C4-2B (cell line): ENCODE measurements at regions not wholly inside any gene's neighbourhood (a gene's known extent, or its start where the extent isn't known, plus 50 kb on each side); places are given as distances from the start of the nearest gene placed in this dataset.

ENCODE experiments used
- H3K27ac ChIP-seq: fragments of 450-650 bp; 2 replicates; pipeline ENCODE4 v1.5.1; 2017
- CTCF ChIP-seq: fragments of 450-650 bp; conservative IDR thresholded peaks from 2 replicates; pipeline ENCODE4 v1.5.1; 2017; ENCODE audit warnings: mild to moderate bottlenecking
- ZFX ChIP-seq: fragments of 450-650 bp; IDR thresholded peaks from 2 replicates; pipeline ENCODE4 v1.6.1; 2017

GRCh38 chr12:90099288-90099687 lies 390.6 kb upstream of the ATP2B1 start:
- TF ChIP-seq CTCF (no peak), ZFX (no peak)
- no peak overlapping the region for H3K27ac ChIP-seq

- TF ChIP-seq CTCF (no peak), ZFX (no peak)
- H3K27ac ChIP-seq = no peak overlapping the region
These were observed 389.6 kb upstream of the ATP2B1 start for GRCh38 chr12:90098132-90098779.

GRCh38 chr12:90091809-90092208 lies 383.2 kb upstream of the ATP2B1 start:
- H3K27ac ChIP-seq = no peak overlapping the region
- TF ChIP-seq CTCF (no peak), ZFX (no peak)

- TF ChIP-seq CTCF (no peak), ZFX (no peak)
- no peak overlapping the region for H3K27ac ChIP-seq
These were observed 382.5 kb upstream of the ATP2B1 start for GRCh38 chr12:90090929-90091651.

- TF ChIP-seq CTCF = no peak
- no peak for TF ChIP-seq ZFX
- no peak overlapping the region for H3K27ac ChIP-seq
These were observed 377.6 kb upstream of the ATP2B1 start for GRCh38 chr12:90086281-90086680.

GRCh38 chr12:90085494-90086274 lies 377.0 kb upstream of the ATP2B1 start:
- no peak for TF ChIP-seq ZFX
- no peak for TF ChIP-seq CTCF
- H3K27ac ChIP-seq = no peak overlapping the region

- TF ChIP-seq CTCF = no peak
- no peak for TF ChIP-seq ZFX
- no peak overlapping the region for H3K27ac ChIP-seq
These were observed 375.4 kb upstream of the ATP2B1 start for GRCh38 chr12:90084018-90084417.
